Stimulated activated naive CD8-positive, alpha-beta T cell treated with anti-CD3 and anti-CD28 coated beads, Interleukin-15, Interleukin-2, amounts not matched to agents 100 U/mL and 50 U/mL, for 24 hours (primary cell): ENCODE measurements at regions not wholly inside any gene's neighbourhood (a gene's known extent, or its start where the extent isn't known, plus 50 kb on each side); places are given as distances from the start of the nearest gene placed in this dataset.
"Not testable (repeated sequence)": the region's sequence is repeated elsewhere in the genome, so short reads cannot be mapped to it uniquely, and the experiment has no call there.

Experiments used
- ATAC-seq: fragments of 150-1000 bp; cut with Tn5 transposase; one replicate; pipeline ENCODE4 v1.10.0; 2021
- DNase-seq: peaks from one replicate; pipeline ENCODE4 v3.0.0; 2021

DNA sequence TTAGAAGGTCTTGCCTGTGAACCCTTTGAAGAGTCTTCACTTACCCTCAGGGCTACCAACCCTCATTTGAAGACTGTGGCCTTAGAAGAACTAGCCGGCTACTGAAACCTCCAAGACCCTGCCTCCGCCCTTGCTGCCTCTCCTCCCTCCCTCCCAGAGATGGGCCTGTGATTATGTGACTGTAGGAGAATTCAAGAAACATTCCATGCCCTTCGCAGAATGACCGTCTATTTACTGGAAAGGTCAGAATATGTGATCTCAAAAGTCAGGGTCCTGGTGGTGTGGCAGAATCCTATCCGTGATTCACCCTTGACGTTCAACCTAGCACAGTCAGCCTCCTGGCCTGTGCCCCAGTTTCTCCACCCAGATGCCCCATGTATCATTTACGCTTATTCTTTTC is 109.6 kb downstream of the CTNND1 start:
- ATAC-seq (no peak), DNase-seq (no peak)

DNA sequence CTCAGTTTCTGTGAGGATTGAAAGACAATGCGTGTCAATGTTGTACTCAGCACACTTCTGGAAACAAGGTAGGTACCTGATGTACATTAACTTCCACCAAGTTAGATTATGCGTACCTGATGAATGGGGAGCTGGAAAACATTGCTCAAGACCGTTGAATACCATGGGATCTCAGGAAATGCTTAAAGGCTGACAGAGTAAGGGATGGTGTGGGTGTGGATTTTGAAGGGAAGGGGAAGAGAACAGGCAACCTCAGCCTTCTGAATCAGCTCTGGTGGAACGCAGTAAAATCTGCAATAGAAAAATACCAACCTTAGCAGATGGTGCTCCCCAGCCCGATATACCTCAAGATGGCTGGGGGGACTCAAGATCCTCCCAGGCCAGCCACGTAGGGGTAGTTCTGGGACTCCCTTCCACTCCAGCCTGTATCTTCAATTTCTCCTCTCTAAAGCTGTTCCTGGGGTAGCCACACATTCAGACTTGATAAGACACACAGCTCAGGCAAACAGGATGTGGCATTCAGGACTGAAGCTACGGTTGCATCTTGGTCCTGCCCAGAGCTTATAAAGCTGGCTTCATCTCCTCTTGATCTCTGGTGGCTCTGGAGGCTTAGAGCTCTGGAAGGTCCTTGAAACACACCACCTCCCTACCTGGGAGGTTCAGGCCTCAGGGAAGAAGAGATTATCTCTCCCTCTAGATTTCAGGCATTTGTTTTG is 111.8 kb downstream of the CTNND1 start:
- no peak for DNase-seq

DNA sequence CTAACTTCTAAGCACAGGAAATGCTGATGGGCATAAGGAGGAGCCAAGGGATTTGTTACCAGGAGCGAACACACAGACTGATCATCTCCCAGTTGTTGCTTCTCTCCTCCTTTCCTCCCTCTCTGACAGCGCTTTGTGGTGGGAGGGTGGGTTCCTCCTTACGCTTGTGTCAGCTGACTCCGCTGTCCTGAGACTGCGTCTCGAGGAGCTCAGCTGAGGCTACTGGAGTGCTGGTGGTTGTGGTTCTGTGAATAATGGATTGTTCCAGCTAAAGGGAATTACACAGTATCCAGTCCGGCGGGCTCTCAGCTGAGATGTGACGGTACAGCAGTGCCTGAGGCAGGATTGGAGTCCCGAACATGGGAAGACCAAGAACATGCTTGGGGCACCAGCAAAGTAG is 113.4 kb downstream of the CTNND1 start:
- DNase-seq (no peak), ATAC-seq (no peak)

More for the DNA sequence above, 111.8 kb downstream of the CTNND1 start:
- no peak for ATAC-seq

DNA sequence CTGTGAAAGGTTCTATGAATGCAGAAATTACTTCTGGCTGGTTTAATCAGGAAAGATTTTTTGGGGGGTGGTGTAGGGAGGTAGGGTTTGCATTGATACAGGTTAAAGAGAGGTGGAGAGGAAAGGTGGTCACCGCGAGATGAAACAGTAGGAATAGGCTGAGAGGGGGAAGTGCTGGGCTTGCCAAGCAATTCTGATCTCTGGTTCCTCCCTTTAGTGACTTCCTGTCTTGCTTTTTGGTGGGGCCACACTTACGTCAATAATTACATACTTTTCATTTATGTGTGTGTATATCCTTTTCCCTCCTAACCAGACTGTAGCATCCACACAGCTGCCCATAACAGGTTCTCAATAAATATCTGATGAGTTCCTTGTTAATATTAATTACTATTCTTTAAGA is 120.0 kb downstream of the CTNND1 start:
- ATAC-seq (no peak), DNase-seq (no peak)

DNA sequence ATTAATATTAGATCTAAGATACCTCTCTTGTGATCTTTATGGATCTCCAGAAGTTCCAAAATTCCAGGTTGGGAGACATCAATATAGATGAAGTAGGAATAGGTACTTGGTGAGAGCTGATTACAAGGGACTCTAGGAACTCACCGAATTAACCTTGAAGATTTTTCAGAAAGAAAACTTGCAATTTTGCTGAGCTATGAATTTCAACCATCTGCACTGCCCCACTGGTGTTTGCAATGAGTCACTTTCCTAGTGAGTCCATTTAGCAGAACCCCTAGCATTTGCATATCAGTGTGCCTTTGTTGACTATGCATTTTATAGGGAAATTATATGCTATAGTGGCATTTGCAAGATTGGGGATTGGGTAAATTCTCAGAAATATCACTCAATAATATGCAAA is 122.0 kb downstream of the CTNND1 start:
- DNase-seq: no peak
- no peak for ATAC-seq

DNA sequence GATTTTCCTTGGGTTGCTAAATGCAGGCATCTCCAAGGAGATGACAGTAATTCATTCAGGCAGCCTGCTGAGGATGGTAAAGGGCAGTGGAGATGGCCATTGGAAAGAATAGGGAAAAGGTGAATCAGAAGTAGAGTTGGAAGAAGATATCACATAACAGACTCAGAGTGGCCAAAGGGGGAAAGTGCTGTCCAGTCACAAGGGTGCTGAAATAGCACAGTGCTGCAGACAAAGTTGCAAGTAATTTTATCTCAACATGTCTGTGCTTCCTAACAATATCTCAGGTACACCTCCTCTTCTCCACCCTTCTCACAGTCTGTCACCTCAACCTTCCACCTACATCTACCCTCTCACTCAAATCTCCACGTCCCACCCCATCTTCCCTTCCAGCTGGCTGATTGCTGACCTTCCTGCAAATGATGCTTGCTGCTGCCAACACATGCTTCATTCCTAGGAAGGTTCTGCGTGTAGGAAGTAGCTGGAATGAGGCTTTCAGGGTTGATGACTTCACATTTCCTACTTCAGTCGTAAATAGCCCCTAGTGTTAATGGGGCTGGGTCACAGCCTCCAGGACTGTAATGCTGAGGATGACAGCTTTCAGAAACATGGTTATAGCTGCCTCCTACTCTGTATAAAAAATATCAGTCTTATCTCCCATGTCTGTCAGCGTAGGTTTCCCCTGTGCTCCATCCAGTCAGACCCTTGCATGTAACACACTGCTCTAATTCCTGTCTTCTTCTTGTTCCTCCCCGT is 123.9 kb downstream of the CTNND1 start:
- ATAC-seq: no peak
- no peak for DNase-seq

DNA sequence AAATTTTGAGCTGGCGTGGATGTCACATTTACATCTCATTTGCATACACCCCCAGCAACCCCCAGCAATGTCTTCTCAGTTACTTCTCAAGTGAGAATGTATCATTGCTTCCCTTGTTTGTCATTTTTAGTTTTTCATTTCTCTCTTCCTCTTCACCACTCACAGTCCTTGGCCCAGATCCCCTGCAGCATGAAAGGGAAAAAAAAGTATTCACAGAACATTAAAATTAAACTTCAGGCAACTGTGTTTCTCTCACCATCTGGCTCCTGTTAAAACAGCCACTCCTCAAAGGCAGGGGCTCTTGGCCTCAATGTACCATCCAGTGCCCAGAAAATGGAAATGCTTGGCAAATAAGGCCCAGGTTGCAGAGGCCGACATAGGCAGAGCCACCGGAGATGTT is 126.8 kb downstream of the CTNND1 start:
- DNase-seq: no peak
- ATAC-seq: no peak

DNA sequence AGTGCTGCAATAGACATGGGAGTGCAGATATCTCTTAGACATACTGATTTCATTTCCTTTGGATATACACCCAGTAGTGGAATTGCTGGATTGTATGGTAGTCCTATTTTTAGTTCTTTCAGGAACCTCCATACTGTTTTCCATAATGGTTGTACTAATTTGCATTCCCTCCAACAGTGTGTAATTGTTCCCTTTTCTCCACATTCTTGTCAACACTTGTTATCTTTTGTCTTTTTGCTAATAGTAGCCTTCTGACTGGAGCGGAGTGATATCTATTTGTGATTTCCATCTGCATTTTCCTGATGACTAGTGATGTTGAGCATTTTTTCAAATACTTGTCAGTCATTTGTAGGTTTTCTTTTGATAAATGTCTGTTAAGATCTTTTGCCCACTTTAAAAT is 128.9 kb downstream of the CTNND1 start:
- ATAC-seq: no peak
- DNase-seq: no peak

DNA sequence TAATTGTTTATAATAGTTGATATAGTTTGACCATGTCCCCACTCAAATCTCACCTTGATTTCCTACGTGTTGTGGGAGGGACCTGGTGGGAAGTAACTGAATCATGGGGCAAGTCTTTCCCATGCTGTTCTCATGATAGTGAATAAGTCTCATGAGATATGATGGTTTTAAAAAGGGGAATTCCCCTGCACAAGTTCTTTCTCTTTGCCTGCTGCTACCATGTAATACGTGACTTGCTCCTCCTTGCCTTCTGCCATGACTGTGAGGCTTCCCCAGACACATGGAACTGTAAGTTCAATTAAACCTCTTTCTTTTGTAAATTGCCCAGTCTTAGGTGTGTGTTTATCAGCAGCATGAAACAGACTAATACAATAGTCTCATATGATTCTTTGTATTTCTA is 130.5 kb upstream of the OR9Q1 start:
- not testable (repeated sequence) for DNase-seq, ATAC-seq

DNA sequence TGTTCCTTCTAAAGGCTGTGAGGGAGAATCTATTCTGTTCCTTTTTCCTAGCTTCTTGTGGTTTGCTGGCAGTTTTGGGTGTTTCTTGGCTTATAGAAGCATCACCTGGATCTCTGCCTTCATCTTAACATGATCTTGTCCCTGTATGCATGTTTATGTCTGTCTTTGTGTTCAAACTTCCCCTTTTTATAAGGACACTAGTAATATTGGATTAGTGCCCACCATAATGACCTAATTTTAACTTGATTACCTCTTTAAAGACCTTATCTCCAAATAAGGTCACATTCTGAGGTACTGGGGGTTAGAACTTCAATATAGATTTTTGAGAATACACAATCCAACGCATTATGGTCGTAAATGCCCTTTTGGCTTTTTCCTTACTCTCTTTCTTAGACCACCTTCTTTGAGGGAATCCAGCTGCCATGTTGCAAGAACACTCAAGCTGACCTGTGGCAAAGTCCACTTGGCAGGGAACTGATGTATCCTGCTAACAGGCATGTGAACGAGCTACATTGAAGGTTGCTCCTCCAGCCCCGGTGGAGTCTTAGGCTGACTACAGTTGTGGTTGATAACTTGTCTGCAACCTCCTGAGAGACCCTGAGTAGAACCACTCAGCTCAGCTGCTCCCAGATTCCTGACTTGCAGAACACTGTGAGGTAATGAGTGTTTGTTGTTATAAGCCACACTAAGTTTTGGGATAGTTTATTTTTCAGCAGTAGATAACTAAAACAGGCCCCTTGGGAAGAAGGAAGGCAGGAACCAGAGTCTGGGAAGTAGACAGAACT is 127.1 kb upstream of the OR9Q1 start:
- DNase-seq: no peak
- ATAC-seq: no peak

DNA sequence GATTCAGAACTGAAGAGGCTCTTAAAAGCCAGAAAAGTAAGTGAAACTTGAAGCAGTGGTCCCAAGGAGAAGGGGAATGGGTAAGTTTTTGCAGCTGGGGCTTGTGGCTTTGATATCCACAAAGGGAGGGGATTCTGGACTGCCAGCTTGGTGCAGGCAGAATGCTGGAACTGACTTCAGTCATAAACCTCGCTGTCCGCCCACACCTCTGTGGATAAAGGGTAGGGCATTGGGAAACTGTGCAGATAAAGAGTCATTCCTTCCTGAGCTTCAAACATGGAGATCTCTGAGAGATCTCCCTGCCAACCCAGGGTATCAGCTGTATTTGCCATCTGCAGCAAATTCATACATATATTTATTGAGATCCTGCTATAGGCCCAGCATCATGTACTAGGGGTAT is 124.3 kb upstream of the OR9Q1 start:
- ATAC-seq: no peak
- DNase-seq: no peak

DNA sequence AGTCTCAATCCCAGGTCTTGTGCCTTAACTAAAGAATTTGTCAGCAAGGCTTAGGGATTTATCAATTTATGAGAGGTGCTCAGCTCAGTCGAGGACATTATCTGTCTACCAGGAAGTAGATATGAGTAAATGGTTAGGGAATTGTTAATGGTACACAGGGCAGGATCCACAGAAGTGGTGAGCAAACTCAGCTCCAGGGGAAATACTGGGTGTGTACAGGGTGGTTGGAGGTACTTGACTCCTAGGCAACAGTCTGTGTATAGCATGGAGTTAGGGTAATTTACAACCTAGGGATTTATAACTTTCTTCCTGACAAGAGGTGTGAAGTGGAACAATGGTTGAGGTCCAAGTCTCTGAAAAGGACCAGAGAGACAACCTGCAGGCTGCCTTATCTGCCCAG is 123.4 kb upstream of the OR9Q1 start:
- DNase-seq: no peak

DNA sequence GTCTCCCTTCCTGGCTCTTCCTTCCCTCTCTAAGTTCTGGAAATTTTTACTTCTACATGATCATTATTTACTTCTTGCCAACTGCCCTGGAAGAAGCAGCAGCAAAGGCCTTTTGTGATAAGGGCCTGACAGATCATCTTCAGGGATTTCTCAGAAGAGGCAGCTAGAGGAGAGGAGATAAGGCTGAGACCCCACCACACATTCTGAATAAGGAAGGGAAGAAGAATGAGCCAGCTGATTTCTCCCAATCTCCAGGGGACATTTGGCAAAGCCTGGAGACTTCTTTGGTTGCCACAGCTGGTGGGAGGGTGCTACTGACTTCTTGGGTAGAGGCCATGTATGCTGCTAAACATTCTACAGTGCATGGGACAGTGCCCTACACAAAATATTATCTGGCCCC is 122.4 kb upstream of the OR9Q1 start:
- ATAC-seq: no peak
- no peak for DNase-seq

More for the DNA sequence above, 123.4 kb upstream of the OR9Q1 start:
- no peak for ATAC-seq

DNA sequence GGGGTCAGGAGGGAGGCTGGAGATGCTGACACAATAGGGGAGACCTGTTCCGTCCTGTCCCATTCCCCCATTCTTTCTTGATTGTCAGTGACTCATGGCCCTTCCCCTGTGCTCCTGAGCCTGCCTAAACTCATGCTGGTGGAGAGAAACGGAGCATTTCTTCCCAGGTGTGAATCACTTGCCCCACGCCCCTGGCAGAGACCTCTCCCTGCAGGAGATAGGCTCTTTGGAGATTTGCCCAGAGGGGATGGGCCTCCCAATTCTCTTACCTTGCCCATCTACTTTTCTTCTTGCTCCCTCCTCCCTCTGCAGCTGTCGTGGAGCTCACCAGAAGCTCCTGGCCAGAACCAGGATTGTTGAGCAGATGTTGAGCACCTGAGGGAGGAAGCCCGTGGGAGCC is 121.9 kb upstream of the OR9Q1 start:
- DNase-seq: no peak
- no peak for ATAC-seq

DNA sequence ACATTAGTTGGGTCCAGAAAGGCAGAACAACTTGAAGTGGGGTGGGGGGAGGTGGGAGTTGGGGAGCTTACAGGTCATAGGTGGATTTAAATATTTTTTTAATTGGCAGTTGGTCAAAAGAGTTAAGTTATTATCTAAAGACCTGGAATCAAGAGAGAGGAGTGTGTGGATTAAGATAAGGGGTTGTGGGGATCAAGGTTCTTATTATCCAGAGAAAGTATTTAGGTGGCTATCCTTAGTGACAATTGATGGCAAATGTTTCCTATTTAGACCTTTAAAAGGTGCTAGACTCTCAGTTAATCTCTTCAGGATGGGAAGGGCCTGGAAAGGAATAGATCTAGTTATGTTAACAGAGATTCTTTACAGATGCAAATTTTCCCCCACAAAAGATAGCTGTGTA is 120.7 kb upstream of the OR9Q1 start:
- no peak for DNase-seq
- ATAC-seq: no peak

DNA sequence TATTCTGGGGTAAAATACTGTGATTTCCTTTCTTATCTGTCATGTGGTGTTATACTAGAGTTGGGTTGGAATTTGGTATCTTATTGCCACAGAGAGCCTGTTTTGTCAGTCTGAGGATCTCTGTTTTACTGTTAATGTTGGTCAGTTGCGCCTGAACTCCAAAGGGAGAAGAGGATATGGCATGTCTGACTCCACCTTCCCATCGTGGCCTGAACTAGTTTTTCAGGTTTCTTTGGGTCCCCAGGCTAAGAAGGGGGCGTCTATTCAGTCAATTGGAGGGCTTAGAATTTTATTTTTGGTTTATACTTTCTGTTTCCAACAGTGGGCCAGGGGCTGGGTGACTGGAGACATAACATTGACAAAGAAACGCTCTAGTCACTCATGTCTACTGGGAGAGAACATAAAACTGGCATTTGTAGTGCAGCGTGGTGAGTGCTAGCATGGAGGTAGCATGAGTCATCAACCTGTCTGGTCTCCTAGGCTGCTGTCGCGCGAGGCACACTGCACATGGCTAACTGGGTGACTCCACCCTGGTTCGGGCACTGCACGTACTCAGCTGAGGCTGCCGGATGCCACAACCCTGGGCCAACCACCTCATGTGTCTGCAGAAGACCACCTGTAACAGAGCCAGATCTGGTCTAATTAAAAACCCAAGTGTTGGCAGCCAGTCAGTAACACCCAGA is 120.1 kb upstream of the OR9Q1 start:
- ATAC-seq (peak; percentile 98), DNase-seq (peak; percentile 50)

DNA sequence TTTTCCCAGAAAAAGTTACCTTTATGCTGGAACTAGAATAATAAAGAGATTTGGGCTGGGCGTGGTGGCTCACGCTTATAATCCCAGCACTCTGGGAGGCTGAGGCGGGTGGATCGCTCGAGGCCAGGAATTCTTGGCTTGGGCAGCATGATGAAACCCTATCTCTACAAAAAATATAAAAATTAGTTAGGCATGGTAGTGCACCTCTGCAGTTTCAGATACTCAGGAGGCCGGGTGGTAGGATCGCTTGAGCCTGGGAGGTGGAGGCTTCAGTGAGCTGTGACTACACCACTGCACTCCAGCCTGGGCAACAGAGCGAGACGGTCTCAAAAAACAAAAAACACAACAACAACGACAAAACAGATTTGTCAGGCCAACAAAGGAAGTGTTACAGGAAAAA is 119.3 kb upstream of the OR9Q1 start:
- DNase-seq: no peak

DNA sequence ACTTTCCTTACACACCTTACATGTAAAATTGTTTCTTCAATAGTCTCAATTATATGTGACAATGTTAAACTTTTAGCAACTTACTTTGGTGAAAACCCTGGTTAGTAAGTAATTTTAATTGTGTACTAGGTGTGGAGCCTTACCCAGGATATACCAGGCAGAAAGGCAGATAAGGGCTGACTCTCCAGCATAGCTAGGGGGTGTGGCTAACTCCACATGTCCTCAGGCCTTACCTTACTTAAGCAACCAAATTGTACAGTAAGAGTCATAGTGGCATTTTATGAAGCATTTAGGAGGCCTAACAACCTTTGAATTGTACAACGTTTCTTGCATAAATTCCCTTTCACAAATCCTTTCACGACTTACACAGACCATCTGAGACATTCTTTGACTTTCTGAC is 118.2 kb upstream of the OR9Q1 start:
- DNase-seq (no peak), ATAC-seq (no peak)

More for the DNA sequence above, 119.3 kb upstream of the OR9Q1 start:
- no peak for ATAC-seq

DNA sequence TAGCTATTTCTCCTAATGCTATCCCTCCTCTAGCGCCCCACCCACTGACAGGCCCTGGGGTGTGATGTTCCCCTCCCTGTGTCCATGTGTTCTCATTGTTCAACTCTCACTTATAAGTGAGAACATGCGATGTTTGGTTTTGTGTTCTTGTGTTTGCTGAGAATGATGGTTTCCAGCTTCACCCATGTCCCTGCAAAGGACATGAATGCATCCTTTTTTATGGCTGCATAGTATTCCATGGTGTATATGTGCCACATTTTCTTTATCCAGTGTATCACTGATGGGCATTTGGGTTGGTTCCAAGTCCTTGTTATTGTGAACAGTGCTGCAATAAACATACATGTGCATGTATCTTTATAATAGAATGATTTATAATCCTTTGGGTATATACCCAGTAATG is 115.3 kb upstream of the OR9Q1 start:
- DNase-seq, ATAC-seq: not testable (repeated sequence)

DNA sequence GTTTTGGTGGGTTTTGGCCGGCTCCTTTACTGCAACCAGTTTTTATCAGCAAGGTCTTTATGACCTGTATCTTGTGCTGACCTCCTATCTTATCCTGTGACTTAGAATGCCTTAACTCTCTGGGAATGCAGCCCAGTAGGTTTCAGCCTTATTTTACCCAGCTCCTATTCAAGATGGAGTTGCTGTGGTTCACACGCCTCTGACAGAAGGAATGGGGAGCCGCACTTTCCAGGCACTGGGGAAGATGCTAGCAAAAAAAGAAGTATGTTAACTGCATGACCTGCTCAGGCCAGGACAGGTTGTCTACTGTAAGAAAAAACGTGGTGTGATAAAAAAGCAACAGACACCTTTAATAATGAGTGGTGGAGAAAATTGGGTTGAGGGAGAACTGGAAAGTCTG is 112.2 kb upstream of the OR9Q1 start:
- ATAC-seq, DNase-seq: not testable (repeated sequence)

DNA sequence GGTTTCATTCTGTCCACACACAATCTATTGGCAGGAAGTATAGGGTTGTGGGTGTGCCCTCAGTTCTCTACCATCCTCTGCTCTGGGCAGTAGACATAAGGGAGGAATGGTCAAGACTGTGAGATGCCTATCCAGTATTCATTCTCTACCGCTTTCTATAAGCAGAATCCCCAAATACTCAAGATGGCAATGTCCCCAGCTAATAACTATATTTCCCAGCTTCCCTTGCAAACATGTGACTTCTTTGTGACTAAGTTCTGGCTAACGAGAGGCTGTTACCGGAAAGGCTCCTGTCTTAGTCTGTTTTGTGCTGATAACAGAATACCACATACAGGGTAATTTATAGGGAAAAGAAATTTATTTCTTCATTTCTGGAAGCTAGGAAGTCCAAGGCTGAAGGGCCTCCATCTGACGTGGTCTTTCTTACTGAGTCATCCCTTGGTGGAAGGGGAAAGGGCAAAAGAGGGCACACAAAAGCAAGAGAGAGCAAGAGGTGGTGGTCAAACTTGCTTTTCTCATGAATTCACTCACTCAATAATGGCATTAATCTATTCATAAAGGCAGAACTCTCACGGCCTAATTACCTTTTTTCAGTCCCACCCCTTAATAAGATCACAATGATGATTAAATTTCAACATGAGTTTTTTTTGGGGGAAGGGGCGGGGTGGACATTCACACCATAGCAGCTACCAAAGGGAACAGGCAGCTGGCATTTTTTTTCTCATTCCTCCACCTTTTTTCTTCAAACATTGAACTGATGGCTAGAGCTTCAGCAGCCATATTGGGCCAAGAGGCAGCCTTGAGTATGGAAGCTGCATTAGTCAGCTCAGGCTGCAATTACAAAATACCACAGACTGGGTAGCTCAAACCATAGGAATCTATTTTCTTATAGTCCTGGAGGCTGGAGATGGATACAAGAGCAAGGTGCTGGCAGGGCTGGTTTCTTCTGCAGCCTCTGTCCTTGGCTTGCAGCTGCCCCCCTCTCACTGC is 109.7 kb upstream of the OR9Q1 start:
- DNase-seq: no peak

More for the DNA sequence above, 109.7 kb upstream of the OR9Q1 start:
- ATAC-seq: no peak
